ENCODE measurements at regions not wholly inside any gene's neighbourhood (a gene's known extent, or its start where the extent isn't known, plus 50 kb on each side); places are given as distances from the start of the nearest gene placed in this dataset.

DNA sequence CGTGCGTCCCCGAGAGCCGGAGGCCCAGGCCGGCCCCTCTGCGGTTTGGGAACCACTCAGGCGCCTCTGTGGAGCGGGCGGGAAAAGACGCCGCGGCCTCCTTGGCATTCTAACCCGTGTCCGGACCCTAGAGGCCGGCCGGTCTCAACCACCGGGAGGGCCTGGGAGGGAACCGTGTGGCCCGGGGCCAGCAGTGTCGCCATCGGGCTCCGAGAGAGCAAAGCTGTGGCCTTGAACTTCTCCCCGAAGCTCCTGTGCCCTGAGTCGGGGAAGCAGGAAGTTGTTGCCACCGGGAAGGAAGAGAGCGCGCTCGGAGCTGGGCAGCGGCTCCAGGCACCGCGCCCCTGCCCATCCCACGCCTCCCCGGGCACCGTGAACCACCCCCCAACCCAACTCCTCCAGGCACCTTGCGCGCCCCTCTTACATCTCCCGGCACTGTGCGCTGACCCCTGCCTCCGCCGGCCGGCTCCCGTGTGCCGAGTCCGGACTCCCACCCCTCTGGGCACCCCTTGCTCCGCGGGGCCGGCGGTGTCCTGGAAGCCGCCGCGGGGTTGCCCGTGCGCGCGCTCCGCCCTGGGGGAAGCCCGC, 80.0 kb upstream of the PPARA start:
- ATAC-seq (peak; percentile 18 to 24), DNase-seq (peak in 1 of 2 donors; percentile 85)
- H3K9me3 ChIP-seq, result no peaks in the 10 kb centered on the region
- H3K36me3 ChIP-seq, result no peaks in the 10 kb centered on the region
- peak overlapping the region; percentile 74 to 90 (median 85) for H3K4me3 ChIP-seq
- intact Hi-C loops (cut with DNase I; ENCODE audit: low total_unique reads), result loop anchor here (2.0 kb wide), 1 partner anchor 14 kb away; no protein-coding TSS in a partner anchor
- peaks cover 47 to 57% of the 10 kb centered on the region in 2 donors for H3K4me1 ChIP-seq
- in situ Hi-C loops (cut with MboI; ENCODE audit: low sequenced_read_pairs in 4 of 4), result no loop called here
- TF ChIP-seq POLR2A (IDR thresholded peaks at IDR 0.05), result no peak
- TF ChIP-seq, protein P1, sequence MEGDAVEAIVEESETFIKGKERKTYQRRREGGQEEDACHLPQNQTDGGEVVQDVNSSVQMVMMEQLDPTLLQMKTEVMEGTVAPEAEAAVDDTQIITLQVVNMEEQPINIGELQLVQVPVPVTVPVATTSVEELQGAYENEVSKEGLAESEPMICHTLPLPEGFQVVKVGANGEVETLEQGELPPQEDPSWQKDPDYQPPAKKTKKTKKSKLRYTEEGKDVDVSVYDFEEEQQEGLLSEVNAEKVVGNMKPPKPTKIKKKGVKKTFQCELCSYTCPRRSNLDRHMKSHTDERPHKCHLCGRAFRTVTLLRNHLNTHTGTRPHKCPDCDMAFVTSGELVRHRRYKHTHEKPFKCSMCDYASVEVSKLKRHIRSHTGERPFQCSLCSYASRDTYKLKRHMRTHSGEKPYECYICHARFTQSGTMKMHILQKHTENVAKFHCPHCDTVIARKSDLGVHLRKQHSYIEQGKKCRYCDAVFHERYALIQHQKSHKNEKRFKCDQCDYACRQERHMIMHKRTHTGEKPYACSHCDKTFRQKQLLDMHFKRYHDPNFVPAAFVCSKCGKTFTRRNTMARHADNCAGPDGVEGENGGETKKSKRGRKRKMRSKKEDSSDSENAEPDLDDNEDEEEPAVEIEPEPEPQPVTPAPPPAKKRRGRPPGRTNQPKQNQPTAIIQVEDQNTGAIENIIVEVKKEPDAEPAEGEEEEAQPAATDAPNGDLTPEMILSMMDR (IDR thresholded peaks at IDR 0.05 in 4 of 5, conservative IDR thresholded peaks at IDR 0.05 in 1 of 5), result no peak
- peak overlapping the region; percentile 98 to 99 (median 98) for H3K27ac ChIP-seq
- H3K27me3 ChIP-seq, result no peaks in the 10 kb centered on the region

DNA sequence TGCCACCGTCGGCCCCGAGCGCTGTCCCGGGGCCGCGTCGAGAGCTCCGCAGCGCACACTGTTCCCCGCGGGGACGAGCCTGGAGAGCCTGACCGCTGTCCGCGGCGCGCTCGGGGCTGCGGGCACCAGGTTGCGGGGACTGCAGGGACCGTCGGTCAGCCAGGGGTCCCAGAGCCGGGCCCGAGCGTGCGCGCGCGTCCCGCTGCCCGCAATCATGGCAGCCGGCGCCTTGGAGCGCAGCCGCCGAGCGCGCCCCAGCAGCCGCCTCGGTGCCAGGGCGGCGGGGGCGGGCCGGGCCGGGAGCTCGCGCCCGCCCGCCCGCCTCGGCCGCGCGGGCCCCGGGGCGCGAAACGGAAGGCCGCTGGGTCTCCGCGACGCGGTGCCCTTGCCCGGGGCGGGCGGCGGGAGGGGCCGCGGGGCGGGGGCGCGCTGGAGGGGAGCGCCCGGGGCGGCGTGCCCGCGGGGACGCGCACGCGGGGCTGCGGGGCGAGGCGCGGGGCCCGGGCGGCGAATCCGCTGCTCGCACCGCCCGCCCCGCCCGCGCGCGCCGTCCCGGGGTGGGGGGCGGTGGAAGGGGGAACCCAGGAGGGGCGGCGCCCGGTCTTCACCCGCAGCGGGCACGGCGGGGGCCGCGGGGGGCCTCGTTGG, 79.4 kb upstream of the PPARA start:
- peak; percentile 27 to 37 for ATAC-seq
- H3K27me3 ChIP-seq, result no peaks in the 10 kb centered on the region
- DNase-seq, result peak in 1 of 2 donors; percentile 69
- no peaks in the 10 kb centered on the region for H3K9me3 ChIP-seq
- H3K4me1 ChIP-seq, result peaks cover 47 to 57% of the 10 kb centered on the region in 2 donors
- peak overlapping the region; percentile 98 to 99 (median 98) for H3K27ac ChIP-seq
- TF ChIP-seq, protein P1 (IDR thresholded peaks at IDR 0.05 in 4 of 5, conservative IDR thresholded peaks at IDR 0.05 in 1 of 5), result no peak
- peak; percentile 74 for TF ChIP-seq POLR2A (IDR thresholded peaks at IDR 0.05)
- H3K36me3 ChIP-seq, result no peaks in the 10 kb centered on the region
- intact Hi-C loops (cut with DNase I; ENCODE audit: low total_unique reads), result loop anchor here (2.0 kb wide), 1 partner anchor 14 kb away; no protein-coding TSS in a partner anchor
- H3K4me3 ChIP-seq, result peak overlapping the region; percentile 74 to 90 (median 85)
- in situ Hi-C loops (cut with MboI; ENCODE audit: low sequenced_read_pairs in 4 of 4), result no loop called here

DNA sequence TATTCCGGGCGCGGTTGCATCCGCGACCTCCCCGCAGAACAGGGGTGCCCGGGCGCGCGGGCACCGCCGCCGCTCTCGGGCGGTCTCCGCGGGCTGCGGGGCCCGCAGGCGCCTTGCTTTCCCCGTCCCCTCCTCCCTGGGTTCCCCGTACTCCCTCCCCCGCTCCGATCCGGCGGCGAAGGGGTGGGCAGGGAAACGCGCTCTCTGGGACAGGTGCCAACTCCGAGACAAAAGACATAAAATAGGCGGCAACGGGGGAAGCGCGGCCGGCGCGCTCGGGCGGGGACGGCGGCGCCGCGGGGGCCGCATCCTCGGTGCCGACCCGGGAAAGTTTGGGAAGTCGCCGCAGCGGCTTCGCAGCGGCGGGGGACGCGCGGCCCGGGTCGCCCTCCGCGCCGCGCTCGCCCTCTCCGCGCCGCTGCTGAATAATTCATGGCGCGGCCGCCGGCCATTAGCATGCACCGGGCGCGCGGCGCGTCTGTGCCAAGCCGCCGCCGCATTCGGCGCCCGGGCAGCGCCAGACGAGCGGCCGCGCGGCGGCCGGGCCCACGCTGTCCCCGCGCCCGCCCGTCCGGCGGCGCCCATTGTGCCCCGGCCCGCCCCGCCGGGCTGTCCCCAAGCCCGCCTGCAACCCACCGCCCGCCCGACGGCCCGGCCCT, 78.7 kb upstream of the PPARA start:
- Histone ChIP-seq H3K27me3 (no peaks in the 10 kb centered on the region), H3K9me3 (no peaks in the 10 kb centered on the region), H3K27ac (peak overlapping the region; percentile 94 to 98 (median 97)), H3K36me3 (no peaks in the 10 kb centered on the region), H3K4me3 (peak overlapping the region; percentile 78 to 86 (median 82)), H3K4me1 (peaks cover 47 to 58% of the 10 kb centered on the region in 2 donors)
- TF ChIP-seq, protein P1 (IDR thresholded peaks at IDR 0.05 in 4 of 5, conservative IDR thresholded peaks at IDR 0.05 in 1 of 5), result no peak
- peak; percentile 83 to 88 for TF ChIP-seq POLR2A (IDR thresholded peaks at IDR 0.05)
- ATAC-seq, result peak; percentile 37 to 46
- in situ Hi-C loops (cut with MboI; ENCODE audit: low sequenced_read_pairs in 4 of 4) (no loop called here), intact Hi-C loops (cut with DNase I; ENCODE audit: low total_unique reads) (loop anchor here (2.0 kb wide), 1 partner anchor 13 kb away; no protein-coding TSS in a partner anchor)
- DNase-seq, result peak; percentile 89 to 93

DNA sequence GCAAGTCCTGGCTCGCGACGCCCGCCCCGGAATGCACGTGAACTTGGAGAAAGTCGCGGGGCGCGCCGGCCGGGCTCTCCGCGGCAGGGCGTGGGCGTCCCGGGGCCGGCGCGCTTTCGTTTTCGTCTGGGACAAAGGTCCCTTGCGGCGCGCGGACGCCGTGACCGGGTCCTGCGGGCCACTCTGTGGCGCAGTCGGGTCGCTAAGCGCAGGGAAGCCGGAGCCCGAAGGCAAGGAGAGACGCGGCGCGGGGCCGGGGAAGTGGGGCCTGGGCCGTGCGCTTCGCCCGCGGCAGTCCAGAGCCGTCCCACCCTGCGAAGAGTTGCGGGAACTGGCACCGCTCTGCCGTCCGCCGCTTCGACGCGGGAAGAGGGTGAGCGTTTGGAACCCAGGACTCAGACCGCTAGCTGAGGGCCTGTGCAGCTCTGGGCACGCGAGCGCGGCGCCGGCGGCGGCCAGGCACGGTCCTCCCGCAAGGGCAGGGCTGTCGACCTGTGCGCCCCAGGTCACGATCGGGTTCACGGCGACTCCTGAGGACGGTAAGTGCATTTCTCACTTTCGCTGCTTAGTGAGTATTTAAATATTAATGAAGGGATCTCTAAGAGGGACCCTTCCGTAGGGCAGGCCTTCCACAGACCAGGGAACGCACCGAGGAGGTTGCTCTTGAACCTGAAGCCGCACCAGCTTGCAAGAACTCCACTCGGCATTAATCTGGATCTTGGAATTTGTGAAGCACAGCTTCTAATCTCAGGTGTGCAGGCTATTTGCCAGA, 78.0 kb upstream of the PPARA start:
- ATAC-seq (peak in 1 of 2 donors; percentile 0), DNase-seq (peak in 1 of 2 donors; percentile 56)
- H3K9me3 ChIP-seq, result no peaks in the 10 kb centered on the region
- peaks cover 49 to 59% of the 10 kb centered on the region in 2 donors for H3K4me1 ChIP-seq
- no peaks in the 10 kb centered on the region for H3K36me3 ChIP-seq
- intact Hi-C loops (cut with DNase I; ENCODE audit: low total_unique reads), result no loop called here
- H3K27me3 ChIP-seq, result no peaks in the 10 kb centered on the region
- H3K27ac ChIP-seq, result peak overlapping the region; percentile 94 to 98 (median 97)
- in situ Hi-C loops (cut with MboI; ENCODE audit: low sequenced_read_pairs in 4 of 4), result no loop called here
- H3K4me3 ChIP-seq, result peak overlapping the region; percentile 78 to 86 (median 82)
- no peak for TF ChIP-seq POLR2A (IDR thresholded peaks at IDR 0.05)
